CD4-positive, CD25-positive, alpha-beta regulatory T cell (primary cell): ENCODE measurements at regions not wholly inside any gene's neighbourhood (a gene's known extent, or its start where the extent isn't known, plus 50 kb on each side); places are given as distances from the start of the nearest gene placed in this dataset.

Experiments
- ATAC-seq, 2 donors: fragments of 150-1000 bp; cut with Tn5 transposase; one replicate each; pipeline ENCODE4 v1.10.0; 2021; ENCODE audit warnings: low read depth in 2 of 2, moderate number of reproducible peaks in 2 of 2, moderate library complexity in 1 of 2
- DNase-seq, 3 donors: peaks; one replicate each; pipeline versions ENCODE4 v3.0.0 to v3.0.0-alpha.2; 2012 to 2022; ENCODE audit warnings: mixed read lengths in 1 of 3
- H3K27ac ChIP-seq: one replicate; pipeline ENCODE4 v1.7.0; 2013; ENCODE audit warnings: mild to moderate bottlenecking, low read length; ENCODE audit not compliant: insufficient read depth, poor library complexity, severe bottlenecking
- H3K27me3 ChIP-seq: one replicate; pipeline ENCODE4 v1.7.0; 2013; ENCODE audit warnings: low read length; ENCODE audit not compliant: control insufficient read depth, insufficient read depth
- H3K36me3 ChIP-seq: one replicate; pipeline ENCODE4 v1.7.0; 2013; ENCODE audit warnings: mild to moderate bottlenecking, low read length, moderate library complexity; ENCODE audit not compliant: control insufficient read depth, insufficient read depth
- H3K4me1 ChIP-seq: 2 replicates; pipeline ENCODE4 v1.7.0; 2013; ENCODE audit warnings: mild to moderate bottlenecking, low read length; ENCODE audit not compliant: insufficient read depth, control insufficient read depth, poor library complexity, severe bottlenecking
- H3K4me3 ChIP-seq: one replicate; pipeline ENCODE4 v1.7.0; 2013; ENCODE audit warnings: low read depth, mild to moderate bottlenecking, low read length, moderate library complexity
- H3K9me3 ChIP-seq, 2 experiments: 1 replicate in 1 of 2; 2 replicates in 1 of 2; pipeline ENCODE4 v1.7.0; 2013; ENCODE audit warnings: low read length in 2 of 2, mild to moderate bottlenecking in 1 of 2, moderate library complexity in 1 of 2; ENCODE audit not compliant: control insufficient read depth in 2 of 2
- H3K27ac Mint-ChIP-seq, 3 donors: one replicate each; pipeline ENCODE4 v1.8.0; 2020 to 2022; ENCODE audit warnings: mild to moderate bottlenecking in 3 of 3, mixed read lengths in 3 of 3, moderate library complexity in 2 of 3
- H3K27me3 Mint-ChIP-seq: one replicate; pipeline ENCODE4 v1.8.0; 2022; ENCODE audit warnings: mild to moderate bottlenecking, mixed read lengths
- H3K36me3 Mint-ChIP-seq: one replicate; pipeline ENCODE4 v1.8.0; 2020; ENCODE audit warnings: mixed read lengths
- H3K4me1 Mint-ChIP-seq, 4 donors: one replicate each; pipeline ENCODE4 v1.8.0; 2020 to 2022; ENCODE audit warnings: mixed read lengths in 4 of 4, mild to moderate bottlenecking in 1 of 4
- H3K4me3 Mint-ChIP-seq, 4 donors: one replicate each; pipeline ENCODE4 v1.8.0; 2020 to 2022; ENCODE audit warnings: mild to moderate bottlenecking in 4 of 4, mixed read lengths in 4 of 4, moderate library complexity in 3 of 4
- H3K9me3 Mint-ChIP-seq, 7 donors: one replicate each; pipeline ENCODE4 v1.8.0; 2020 to 2022; ENCODE audit warnings: mixed read lengths in 7 of 7, mild to moderate bottlenecking in 3 of 7, moderate library complexity in 2 of 7

DNA sequence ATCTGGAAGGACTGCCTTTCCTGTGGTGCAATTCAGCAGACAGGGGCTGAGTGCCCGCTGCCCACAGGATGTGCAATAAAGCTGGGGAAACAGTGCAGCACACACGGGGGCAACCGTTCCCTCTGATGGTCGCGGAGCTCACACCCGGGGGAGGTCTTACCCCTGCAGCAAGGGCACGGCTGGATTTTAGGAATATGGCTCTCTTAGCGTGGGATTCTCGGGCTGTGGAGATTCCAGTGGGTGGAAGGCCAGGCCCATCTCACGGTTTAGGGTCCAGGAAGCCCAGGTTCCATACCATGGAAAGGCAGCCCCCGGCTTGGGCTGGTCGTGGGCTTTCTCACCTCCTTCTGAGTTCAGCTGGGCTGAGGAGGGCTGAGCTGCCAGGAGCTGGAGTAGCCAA, 244.1 kb downstream of the MED10 start:
- Histone ChIP-seq H3K4me3 (no peak overlapping the region), H3K27ac (no peak overlapping the region), H3K27me3 (no peaks in the 10 kb centered on the region), H3K36me3 (no peaks in the 10 kb centered on the region), H3K4me1 (no peaks in the 10 kb centered on the region), H3K9me3 (no peaks in the 10 kb centered on the region)
- Mint-ChIP-seq H3K27me3 (no peaks in the 10 kb centered on the region), H3K4me3 (no peak overlapping the region), H3K27ac (no peak overlapping the region), H3K4me1 (no peaks in the 10 kb centered on the region), H3K36me3 (no peaks in the 10 kb centered on the region), H3K9me3 (peaks cover 0 to 9% (median 0%) of the 10 kb centered on the region in 7 donors)
- ATAC-seq (no peak), DNase-seq (no peak)

DNA sequence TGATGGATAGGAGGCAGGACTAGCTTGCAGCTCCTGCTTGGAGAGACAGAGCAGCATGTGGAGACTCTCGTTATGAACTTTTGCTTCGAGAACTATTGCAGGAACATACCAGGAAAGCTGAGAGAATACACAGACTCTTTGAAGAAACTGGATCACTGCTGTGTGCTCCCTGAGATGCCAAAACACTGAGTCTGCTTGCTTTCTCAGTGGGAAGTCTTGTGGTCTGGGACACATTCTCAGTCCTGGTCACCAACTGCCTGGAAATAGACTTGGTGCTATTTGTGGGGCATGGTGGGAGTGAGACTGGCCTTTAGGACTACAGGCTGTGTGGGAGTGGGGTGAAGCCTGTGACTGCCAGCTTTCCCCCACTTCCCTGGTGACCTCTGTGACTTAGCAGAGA, 252.6 kb downstream of the MED10 start:
- Histone ChIP-seq H3K27ac (no peak overlapping the region), H3K9me3 (peaks cover 0 to 1% of the 10 kb centered on the region in 2 experiments), H3K4me1 (no peaks in the 10 kb centered on the region), H3K27me3 (no peaks in the 10 kb centered on the region), H3K36me3 (no peaks in the 10 kb centered on the region), H3K4me3 (no peak overlapping the region)
- Mint-ChIP-seq H3K9me3 (peaks cover 0 to 22% (median 11%) of the 10 kb centered on the region in 7 donors), H3K27me3 (no peaks in the 10 kb centered on the region), H3K4me1 (no peaks in the 10 kb centered on the region), H3K36me3 (no peaks in the 10 kb centered on the region), H3K27ac (no peak overlapping the region), H3K4me3 (no peak overlapping the region)
- ATAC-seq (no peak), DNase-seq (no peak)

DNA sequence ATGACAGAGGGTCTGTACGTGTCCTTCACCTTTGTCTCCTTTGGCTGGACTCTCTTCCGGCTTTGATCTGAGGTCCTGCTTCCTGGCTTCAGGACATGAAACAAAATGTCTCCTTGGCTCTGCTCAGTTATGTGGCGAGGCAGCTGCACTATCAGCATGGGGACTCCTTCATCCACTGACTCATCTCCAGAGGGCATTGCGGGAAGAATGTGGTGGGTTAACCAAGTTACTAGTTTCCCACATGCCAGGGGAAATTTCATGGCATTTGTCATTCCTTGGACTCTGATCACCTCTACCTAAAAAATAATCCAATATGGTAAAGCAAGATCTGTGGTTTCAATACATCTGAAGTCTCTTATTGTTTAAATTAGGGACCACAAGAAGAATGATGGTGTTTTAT, 259.7 kb downstream of the MED10 start:
- DNase-seq (no peak), ATAC-seq (no peak)
- no peaks in the 10 kb centered on the region for H3K27me3 ChIP-seq
- no peak overlapping the region for H3K27ac ChIP-seq
- no peaks in the 10 kb centered on the region for H3K36me3 ChIP-seq
- Mint-ChIP-seq H3K4me3 (no peak overlapping the region), H3K27ac (no peak overlapping the region), H3K27me3 (no peaks in the 10 kb centered on the region), H3K9me3 (peaks cover 0 to 8% (median 2%) of the 10 kb centered on the region in 7 donors), H3K4me1 (no peaks in the 10 kb centered on the region), H3K36me3 (no peaks in the 10 kb centered on the region)
- no peaks in the 10 kb centered on the region for H3K4me1 ChIP-seq
- no peak overlapping the region for H3K4me3 ChIP-seq
- peaks cover 0 to 1% of the 10 kb centered on the region in 2 experiments for H3K9me3 ChIP-seq

DNA sequence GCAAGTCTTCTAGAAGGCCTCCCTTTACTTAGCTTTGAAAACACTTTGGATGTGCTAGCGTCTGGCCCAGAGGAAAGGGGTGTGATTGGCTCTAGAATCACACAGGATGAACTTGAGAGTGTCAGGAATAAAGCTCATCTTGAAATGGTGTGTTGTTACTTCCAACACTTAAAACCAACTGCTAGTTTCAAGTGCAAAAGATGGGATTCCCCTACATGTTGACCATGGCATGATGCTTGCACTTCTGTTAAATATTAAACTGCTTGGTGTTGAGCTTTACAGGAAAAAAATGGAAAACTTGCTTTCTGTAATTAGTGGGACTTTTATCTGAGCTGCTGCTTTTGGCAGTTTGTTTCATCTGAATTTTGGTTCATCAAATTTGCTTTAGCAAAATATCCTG, 261.1 kb downstream of the MED10 start:
- no peaks in the 10 kb centered on the region for H3K27me3 ChIP-seq
- DNase-seq (no peak), ATAC-seq (no peak)
- Mint-ChIP-seq H3K36me3 (no peaks in the 10 kb centered on the region), H3K27ac (no peak overlapping the region), H3K4me3 (no peak overlapping the region), H3K9me3 (peaks cover 0 to 5% (median 0%) of the 10 kb centered on the region in 7 donors), H3K4me1 (no peaks in the 10 kb centered on the region), H3K27me3 (no peaks in the 10 kb centered on the region)
- H3K36me3 ChIP-seq, result no peaks in the 10 kb centered on the region
- H3K9me3 ChIP-seq, result no peaks in the 10 kb centered on the region
- no peaks in the 10 kb centered on the region for H3K4me1 ChIP-seq
- H3K27ac ChIP-seq, result no peak overlapping the region
- no peak overlapping the region for H3K4me3 ChIP-seq

DNA sequence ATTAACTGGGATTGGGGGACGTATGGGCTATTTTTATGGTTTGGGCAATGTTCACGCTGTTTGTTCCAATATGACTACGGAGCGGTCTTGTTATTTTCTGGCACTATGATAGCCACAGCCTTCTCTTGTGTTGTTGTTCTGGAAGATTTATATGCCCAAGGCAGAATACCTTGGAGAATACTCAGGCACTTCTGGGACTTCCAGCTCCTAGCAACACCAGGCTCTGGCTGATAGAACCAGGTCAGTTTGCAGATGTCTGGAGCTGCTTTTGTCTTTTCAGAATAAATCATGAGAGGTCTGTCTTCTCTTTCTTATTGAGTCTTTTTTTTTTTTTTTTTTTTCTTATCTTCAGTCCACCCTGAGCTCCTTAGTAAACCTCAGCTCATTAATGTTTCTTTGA, 262.5 kb downstream of the MED10 start:
- no peaks in the 10 kb centered on the region for H3K36me3 ChIP-seq
- Mint-ChIP-seq H3K27me3 (no peaks in the 10 kb centered on the region), H3K4me3 (no peak overlapping the region), H3K4me1 (no peaks in the 10 kb centered on the region), H3K36me3 (no peaks in the 10 kb centered on the region), H3K27ac (no peak overlapping the region), H3K9me3 (peaks cover 0 to 3% (median 0%) of the 10 kb centered on the region in 7 donors)
- no peaks in the 10 kb centered on the region for H3K4me1 ChIP-seq
- H3K27ac ChIP-seq, result no peak overlapping the region
- H3K27me3 ChIP-seq, result no peaks in the 10 kb centered on the region
- DNase-seq (no peak), ATAC-seq (no peak)
- no peak overlapping the region for H3K4me3 ChIP-seq
- H3K9me3 ChIP-seq, result no peaks in the 10 kb centered on the region

DNA sequence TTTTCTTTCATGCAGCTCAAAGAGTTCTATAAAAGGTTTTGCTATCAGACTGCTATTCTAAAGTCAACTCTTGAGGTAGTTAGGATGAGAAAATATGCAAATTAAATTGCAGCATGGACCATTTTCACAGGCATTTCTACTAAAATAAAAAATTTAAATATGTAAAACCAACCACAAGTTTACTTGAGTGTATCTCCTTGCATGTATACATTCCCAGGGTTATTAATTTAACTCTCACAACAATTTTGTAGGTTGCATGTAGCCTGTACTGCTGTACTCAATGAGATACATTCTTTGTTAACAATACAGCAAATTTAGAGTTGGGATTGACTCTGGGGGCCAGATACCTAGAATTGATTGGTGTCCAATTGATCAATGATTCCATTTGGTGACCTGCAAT, 265.8 kb downstream of the MED10 start:
- Mint-ChIP-seq H3K27me3 (no peaks in the 10 kb centered on the region), H3K4me1 (no peaks in the 10 kb centered on the region), H3K9me3 (peaks cover 0 to 3% (median 0%) of the 10 kb centered on the region in 7 donors), H3K4me3 (no peak overlapping the region), H3K27ac (no peak overlapping the region), H3K36me3 (no peaks in the 10 kb centered on the region)
- no peaks in the 10 kb centered on the region for H3K9me3 ChIP-seq
- H3K4me3 ChIP-seq, result no peak overlapping the region
- H3K27me3 ChIP-seq, result no peaks in the 10 kb centered on the region
- ATAC-seq (no peak), DNase-seq (no peak)
- H3K27ac ChIP-seq, result no peak overlapping the region
- H3K36me3 ChIP-seq, result no peaks in the 10 kb centered on the region
- no peaks in the 10 kb centered on the region for H3K4me1 ChIP-seq

DNA sequence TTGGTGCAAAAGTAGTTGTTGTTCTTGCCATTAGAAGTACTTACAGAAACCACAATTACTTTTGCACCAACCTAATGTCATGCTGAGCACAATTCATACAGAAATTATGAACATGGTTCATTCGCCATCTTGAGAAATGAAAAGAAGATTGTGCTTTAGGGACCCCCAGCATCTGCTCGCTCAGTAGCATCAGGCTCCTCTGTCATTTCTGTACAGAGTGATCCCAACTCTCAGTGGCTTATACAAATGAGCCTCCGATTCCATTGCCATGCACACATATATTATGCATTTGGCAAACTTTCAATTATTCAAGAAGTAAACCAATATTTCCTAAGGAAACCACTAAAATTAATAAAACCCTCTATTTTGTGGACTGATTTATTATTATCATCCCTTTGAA, 266.2 kb downstream of the MED10 start:
- Mint-ChIP-seq H3K27me3 (no peaks in the 10 kb centered on the region), H3K4me1 (no peaks in the 10 kb centered on the region), H3K36me3 (no peaks in the 10 kb centered on the region), H3K4me3 (no peak overlapping the region), H3K27ac (no peak overlapping the region), H3K9me3 (peaks cover 0 to 3% (median 0%) of the 10 kb centered on the region in 7 donors)
- no peak overlapping the region for H3K27ac ChIP-seq
- no peaks in the 10 kb centered on the region for H3K9me3 ChIP-seq
- no peaks in the 10 kb centered on the region for H3K4me1 ChIP-seq
- H3K36me3 ChIP-seq, result no peaks in the 10 kb centered on the region
- no peaks in the 10 kb centered on the region for H3K27me3 ChIP-seq
- no peak for ATAC-seq
- no peak for DNase-seq
- no peak overlapping the region for H3K4me3 ChIP-seq

DNA sequence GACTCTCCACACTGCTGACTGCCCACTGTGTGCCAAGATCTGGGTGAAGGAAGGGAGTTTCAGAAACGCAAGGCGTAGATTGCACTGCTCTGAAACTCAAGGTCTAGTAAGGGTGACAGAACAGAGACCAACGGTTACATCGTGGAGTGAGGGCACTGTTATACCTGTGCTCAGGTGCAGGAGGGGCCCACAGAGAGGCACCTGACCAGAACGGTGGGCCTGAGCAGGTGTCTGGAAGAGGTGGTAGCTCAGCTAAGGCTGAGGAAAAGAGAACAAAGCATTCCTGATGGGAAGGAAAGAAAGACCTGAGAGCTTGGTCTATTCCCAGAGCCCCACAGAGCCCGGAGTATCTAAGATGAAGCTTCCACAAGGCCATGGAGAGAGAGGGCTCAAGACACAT, 267.2 kb downstream of the MED10 start:
- Mint-ChIP-seq H3K4me3 (no peak overlapping the region), H3K27me3 (no peaks in the 10 kb centered on the region), H3K36me3 (no peaks in the 10 kb centered on the region), H3K9me3 (peaks cover 0 to 3% (median 0%) of the 10 kb centered on the region in 7 donors), H3K27ac (no peak overlapping the region), H3K4me1 (no peaks in the 10 kb centered on the region)
- no peaks in the 10 kb centered on the region for H3K9me3 ChIP-seq
- no peaks in the 10 kb centered on the region for H3K4me1 ChIP-seq
- no peaks in the 10 kb centered on the region for H3K36me3 ChIP-seq
- no peak for DNase-seq
- no peaks in the 10 kb centered on the region for H3K27me3 ChIP-seq
- H3K4me3 ChIP-seq, result no peak overlapping the region
- H3K27ac ChIP-seq, result no peak overlapping the region
- no peak for ATAC-seq
